ENCODE measurements at regions not wholly inside any gene's neighbourhood (a gene's known extent, or its start where the extent isn't known, plus 50 kb on each side); places are given as distances from the start of the nearest gene placed in this dataset.

DNA sequence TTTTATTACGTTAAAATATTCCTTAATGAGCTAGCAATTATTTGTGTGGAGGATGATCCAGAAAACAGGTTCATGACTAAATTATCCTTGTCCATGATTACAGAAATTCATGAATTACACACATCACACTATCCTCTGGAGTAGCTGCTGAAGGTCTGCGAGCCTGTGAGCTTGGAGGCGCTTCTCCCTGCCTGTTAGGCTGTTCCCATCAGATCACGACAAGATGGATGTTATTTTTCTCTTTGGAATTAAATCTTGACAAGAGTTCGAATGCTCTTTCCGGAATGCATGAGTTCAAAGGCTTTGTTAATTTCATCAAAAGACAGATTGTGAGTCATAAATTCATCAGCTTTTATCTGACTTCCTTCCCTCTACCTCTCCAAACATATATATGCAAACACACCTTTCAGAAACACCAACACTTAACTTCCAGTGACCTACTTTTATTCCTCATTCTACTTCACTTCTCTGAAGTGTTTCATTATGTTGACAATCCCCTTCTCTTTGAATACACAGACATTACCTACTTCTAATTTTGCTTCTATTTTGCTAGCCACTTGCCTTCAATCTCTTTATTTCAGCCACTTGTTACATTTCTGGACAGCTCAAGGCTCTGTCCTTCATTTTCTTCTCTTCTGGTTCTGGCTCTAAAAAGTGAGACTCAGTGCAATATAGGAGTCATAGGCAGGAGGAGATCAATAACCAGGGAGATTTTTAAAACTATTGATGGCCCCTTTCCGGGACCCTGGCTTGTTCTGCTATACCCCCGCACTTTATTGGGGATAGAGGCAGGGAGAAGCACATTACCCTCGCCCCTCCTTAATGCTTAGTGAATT, 274.6 kb downstream of the BTG1 start:
- Mint-ChIP-seq H3K27me3 (no peaks in the 10 kb centered on the region), H3K36me3 (peaks cover 0 to 17% (median 3%) of the 10 kb centered on the region in 3 donors), H3K4me3 (peak overlapping the region; percentile 0 to 75 (median 48)), H3K4me1 (peaks cover 50 to 65% (median 57%) of the 10 kb centered on the region in 3 donors), H3K27ac (peak overlapping the region; percentile 84 to 96 (median 94)), H3K9me3 (peaks cover 0 to 5% (median 0%) of the 10 kb centered on the region in 5 donors)
- no peaks in the 10 kb centered on the region for H3K27me3 ChIP-seq (ENCODE audit: insufficient read depth, low read length, poor library complexity, severe bottlenecking)
- H3K27ac ChIP-seq (ENCODE audit: low read depth, low read length), result no peak overlapping the region
- peaks cover 50% of the 10 kb centered on the region for H3K4me1 ChIP-seq (ENCODE audit: insufficient read depth, low read length)
- ChIA-PET POLR2A (interaction anchor here (0.8 kb wide), 1 partner anchor 273 kb away, joined by 8 read pairs; no protein-coding TSS in a partner anchor), CTCF (interaction anchor here (0.9 to 1.1 kb wide), 3 partner anchors 11 to 196 kb away, joined by 3 read pairs; no protein-coding TSS in a partner anchor)
- H3K9me3 ChIP-seq (ENCODE audit: low read length), result no peaks in the 10 kb centered on the region
- H3K4me3 ChIP-seq (ENCODE audit: low read length), result no peak overlapping the region
- peak in 2 of 5 donors; percentile 62 to 67 for DNase-seq
- H3K36me3 ChIP-seq (ENCODE audit: insufficient read depth, low read length), result no peaks in the 10 kb centered on the region

DNA sequence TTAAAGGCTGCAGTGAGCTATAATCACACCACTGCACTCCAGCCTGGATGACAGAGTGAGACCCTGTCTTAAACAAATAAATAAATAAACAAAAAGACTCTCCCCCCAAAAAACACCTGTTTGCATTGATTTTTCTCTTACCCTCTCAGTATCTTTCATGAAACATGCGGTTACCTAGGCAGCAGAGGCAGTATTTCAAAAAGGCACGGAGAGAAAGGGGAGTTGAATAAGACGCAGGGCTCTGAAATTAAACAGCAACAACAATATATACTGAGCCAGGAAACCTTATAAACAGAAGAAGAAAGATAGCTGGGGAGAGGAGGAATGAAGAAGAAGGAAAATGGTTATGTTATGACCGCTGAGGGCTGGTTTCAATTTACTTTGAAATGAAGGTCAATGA, 277.6 kb downstream of the BTG1 start:
- CTCF ChIA-PET, result no interaction called here
- no peaks in the 10 kb centered on the region for H3K9me3 ChIP-seq (ENCODE audit: low read length)
- no peaks in the 10 kb centered on the region for H3K27me3 ChIP-seq (ENCODE audit: insufficient read depth, low read length, poor library complexity, severe bottlenecking)
- H3K27me3 Mint-ChIP-seq, result peaks cover 0 to 1% of the 10 kb centered on the region in 2 donors
- H3K27ac Mint-ChIP-seq, result peak overlapping the region in 3 of 8 donors; percentile 1 to 75 (median 68)
- POLR2A ChIA-PET, result no interaction called here
- H3K4me1 Mint-ChIP-seq, result peaks cover 31 to 44% (median 38%) of the 10 kb centered on the region in 3 donors
- DNase-seq, result no peak
- H3K36me3 ChIP-seq (ENCODE audit: insufficient read depth, low read length), result no peaks in the 10 kb centered on the region
- no peak overlapping the region for H3K4me3 ChIP-seq (ENCODE audit: low read length)
- no peak overlapping the region for H3K4me3 Mint-ChIP-seq
- peaks cover 0 to 10% (median 1%) of the 10 kb centered on the region in 3 donors for H3K36me3 Mint-ChIP-seq
- H3K4me1 ChIP-seq (ENCODE audit: insufficient read depth, low read length), result peaks cover 40% of the 10 kb centered on the region
- no peak overlapping the region for H3K27ac ChIP-seq (ENCODE audit: low read depth, low read length)
- H3K9me3 Mint-ChIP-seq, result peaks cover 0 to 5% (median 0%) of the 10 kb centered on the region in 5 donors

DNA sequence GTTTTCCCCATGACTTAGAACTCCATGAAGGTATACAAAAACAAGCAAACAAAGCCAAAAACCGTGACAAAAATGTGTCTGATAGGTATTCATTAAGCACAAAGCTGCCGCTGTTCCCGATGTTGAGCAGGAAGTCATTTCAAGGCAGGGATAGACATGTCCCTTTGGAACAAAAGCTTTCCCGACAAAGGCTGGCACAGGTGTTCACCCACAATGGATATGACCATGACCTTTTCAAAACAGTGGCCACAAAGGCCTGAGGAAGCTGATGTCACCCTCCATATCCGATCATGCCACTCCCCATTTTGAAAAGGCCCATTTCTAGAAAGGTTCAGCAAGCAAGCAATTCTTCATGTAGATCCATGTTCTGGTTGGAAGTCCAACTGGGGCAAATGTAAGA, 279.1 kb downstream of the BTG1 start:
- Mint-ChIP-seq H3K4me1 (peaks cover 21 to 39% (median 31%) of the 10 kb centered on the region in 3 donors), H3K9me3 (peaks cover 0 to 3% (median 0%) of the 10 kb centered on the region in 5 donors), H3K27ac (peak overlapping the region in 2 of 8 donors; percentile 49 to 56), H3K36me3 (peaks cover 0 to 7% (median 0%) of the 10 kb centered on the region in 3 donors), H3K27me3 (peaks cover 0 to 1% of the 10 kb centered on the region in 2 donors), H3K4me3 (no peak overlapping the region)
- Histone ChIP-seq H3K9me3 (ENCODE audit: low read length) (no peaks in the 10 kb centered on the region), H3K4me1 (ENCODE audit: insufficient read depth, low read length) (peaks cover 39% of the 10 kb centered on the region), H3K36me3 (ENCODE audit: insufficient read depth, low read length) (no peaks in the 10 kb centered on the region), H3K4me3 (ENCODE audit: low read length) (no peak overlapping the region), H3K27me3 (ENCODE audit: insufficient read depth, low read length, poor library complexity, severe bottlenecking) (no peaks in the 10 kb centered on the region), H3K27ac (ENCODE audit: low read depth, low read length) (no peak overlapping the region)
- POLR2A ChIA-PET, result no interaction called here
- CTCF ChIA-PET, result interaction anchor here (1.3 to 2.9 kb wide), 3 partner anchors 10 to 55 kb away, joined by 3 to 10 read pairs (median 4); no protein-coding TSS in a partner anchor
- DNase-seq, result no peak

DNA sequence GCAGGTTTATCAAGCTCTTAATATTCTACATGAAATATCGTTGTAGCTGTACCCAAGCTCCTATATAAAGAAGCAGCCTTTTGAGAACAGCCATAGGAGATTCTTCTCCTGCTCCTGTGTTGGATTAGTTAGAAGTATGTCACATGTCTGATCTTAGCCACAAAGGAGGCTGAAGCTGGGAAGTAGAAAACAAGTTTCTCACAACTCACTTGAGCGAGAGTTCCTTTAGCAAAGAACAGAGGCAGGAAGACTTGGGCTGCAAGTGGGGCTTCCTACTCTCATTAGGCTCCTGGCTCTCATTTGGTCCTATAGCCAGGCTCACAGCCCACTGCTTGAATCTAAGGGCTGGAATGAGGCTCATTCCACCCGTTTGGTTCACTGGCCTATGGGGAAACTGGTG, 281.9 kb downstream of the BTG1 start:
- H3K4me1 ChIP-seq (ENCODE audit: insufficient read depth, low read length), result peaks cover 19% of the 10 kb centered on the region
- H3K4me1 Mint-ChIP-seq, result peaks cover 7 to 32% (median 18%) of the 10 kb centered on the region in 3 donors
- no peak overlapping the region for H3K27ac ChIP-seq (ENCODE audit: low read depth, low read length)
- H3K4me3 Mint-ChIP-seq, result no peak overlapping the region
- H3K27ac Mint-ChIP-seq, result no peak overlapping the region
- H3K9me3 Mint-ChIP-seq, result peaks cover 0 to 3% (median 0%) of the 10 kb centered on the region in 5 donors
- H3K36me3 Mint-ChIP-seq, result peaks cover 0 to 7% (median 2%) of the 10 kb centered on the region in 3 donors
- H3K27me3 Mint-ChIP-seq, result peaks cover 0 to 3% of the 10 kb centered on the region in 2 donors
- ChIA-PET CTCF (interaction anchor here (1.2 kb wide), 1 partner anchor 52 kb away, joined by 3 read pairs; no protein-coding TSS in a partner anchor), POLR2A (no interaction called here)
- no peaks in the 10 kb centered on the region for H3K9me3 ChIP-seq (ENCODE audit: low read length)
- DNase-seq, result no peak
- no peaks in the 10 kb centered on the region for H3K36me3 ChIP-seq (ENCODE audit: insufficient read depth, low read length)
- no peaks in the 10 kb centered on the region for H3K27me3 ChIP-seq (ENCODE audit: insufficient read depth, low read length, poor library complexity, severe bottlenecking)
- H3K4me3 ChIP-seq (ENCODE audit: low read length), result no peak overlapping the region

GRCh38 chr12:91861554-91861953, 284.1 kb downstream of the BTG1 start:
- H3K9me3 Mint-ChIP-seq, result peaks cover 0 to 3% (median 0%) of the 10 kb centered on the region in 5 donors
- peak overlapping the region in 2 of 8 donors; percentile 23 to 28 for H3K27ac Mint-ChIP-seq
- no peak overlapping the region for H3K4me3 Mint-ChIP-seq
- ChIA-PET CTCF (no interaction called here), POLR2A (no interaction called here)
- H3K27ac ChIP-seq (ENCODE audit: low read depth, low read length), result no peak overlapping the region
- DNase-seq, result no peak
- peaks cover 0 to 3% (median under 1%) of the 10 kb centered on the region in 3 donors for H3K36me3 Mint-ChIP-seq
- H3K4me3 ChIP-seq (ENCODE audit: low read length), result no peak overlapping the region
- no peaks in the 10 kb centered on the region for H3K9me3 ChIP-seq (ENCODE audit: low read length)
- no peaks in the 10 kb centered on the region for H3K27me3 ChIP-seq (ENCODE audit: insufficient read depth, low read length, poor library complexity, severe bottlenecking)
- H3K4me1 Mint-ChIP-seq, result peaks cover 7 to 24% (median 18%) of the 10 kb centered on the region in 3 donors
- peaks cover 0 to 3% of the 10 kb centered on the region in 2 donors for H3K27me3 Mint-ChIP-seq
- H3K4me1 ChIP-seq (ENCODE audit: insufficient read depth, low read length), result peaks cover 19% of the 10 kb centered on the region
- no peaks in the 10 kb centered on the region for H3K36me3 ChIP-seq (ENCODE audit: insufficient read depth, low read length)

DNA sequence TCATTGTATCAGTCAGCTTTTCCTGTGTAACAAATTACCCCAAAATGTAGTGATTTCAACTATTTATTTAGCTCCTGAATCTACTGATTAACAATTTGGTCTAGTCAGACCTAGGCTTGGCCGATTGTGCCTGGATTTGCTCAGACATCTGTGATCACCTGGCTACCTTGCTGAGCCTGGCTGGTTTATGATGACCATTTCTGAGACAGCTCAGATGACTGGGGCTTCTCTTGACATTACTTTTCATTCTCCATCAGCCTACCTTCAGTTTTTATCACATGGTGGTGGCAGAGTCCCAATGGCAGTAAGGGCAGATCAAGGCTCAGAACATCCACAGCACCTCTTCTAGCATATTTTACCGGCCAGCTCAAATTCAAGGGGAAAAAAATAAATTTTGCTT, 286.3 kb downstream of the BTG1 start:
- no peak overlapping the region for H3K4me3 Mint-ChIP-seq
- peaks cover 0 to 4% (median 0%) of the 10 kb centered on the region in 3 donors for H3K36me3 Mint-ChIP-seq
- no peak overlapping the region for H3K27ac ChIP-seq (ENCODE audit: low read depth, low read length)
- H3K27ac Mint-ChIP-seq, result no peak overlapping the region
- no peaks in the 10 kb centered on the region for H3K27me3 ChIP-seq (ENCODE audit: insufficient read depth, low read length, poor library complexity, severe bottlenecking)
- peaks cover 17% of the 10 kb centered on the region for H3K4me1 ChIP-seq (ENCODE audit: insufficient read depth, low read length)
- peaks cover 9 to 37% (median 18%) of the 10 kb centered on the region in 3 donors for H3K4me1 Mint-ChIP-seq
- CTCF ChIA-PET, result interaction anchor here (1.2 to 1.6 kb wide), 2 partner anchors 11 to 15 kb away, joined by 3 read pairs; no protein-coding TSS in a partner anchor
- POLR2A ChIA-PET, result no interaction called here
- H3K4me3 ChIP-seq (ENCODE audit: low read length), result no peak overlapping the region
- peaks cover 0 to 3% of the 10 kb centered on the region in 2 donors for H3K27me3 Mint-ChIP-seq
- no peaks in the 10 kb centered on the region for H3K36me3 ChIP-seq (ENCODE audit: insufficient read depth, low read length)
- H3K9me3 Mint-ChIP-seq, result no peaks in the 10 kb centered on the region
- H3K9me3 ChIP-seq (ENCODE audit: low read length), result no peaks in the 10 kb centered on the region
- no peak for DNase-seq

GRCh38 chr12:91857813-91858542, 287.7 kb downstream of the BTG1 start:
- H3K36me3 ChIP-seq (ENCODE audit: insufficient read depth, low read length), result no peaks in the 10 kb centered on the region
- CTCF ChIA-PET, result interaction anchor here (0.5 to 1.6 kb wide), 2 partner anchors 17 to 243 kb away, joined by 3 read pairs; no protein-coding TSS in a partner anchor
- DNase-seq, result no peak

More at GRCh38 chr12:91857813-91858542, 287.7 kb downstream of the BTG1 start:
- H3K9me3 Mint-ChIP-seq, result no peaks in the 10 kb centered on the region
- H3K4me3 Mint-ChIP-seq, result no peak overlapping the region
- H3K4me1 Mint-ChIP-seq, result peaks cover 9 to 33% (median 19%) of the 10 kb centered on the region in 3 donors
- peak overlapping the region in 2 of 8 donors; percentile 43 to 45 for H3K27ac Mint-ChIP-seq
- POLR2A ChIA-PET, result no interaction called here
- peaks cover 0 to 4% of the 10 kb centered on the region in 2 donors for H3K27me3 Mint-ChIP-seq
- Histone ChIP-seq H3K9me3 (ENCODE audit: low read length) (no peaks in the 10 kb centered on the region), H3K4me3 (ENCODE audit: low read length) (no peak overlapping the region), H3K27me3 (ENCODE audit: insufficient read depth, low read length, poor library complexity, severe bottlenecking) (no peaks in the 10 kb centered on the region), H3K27ac (ENCODE audit: low read depth, low read length) (no peak overlapping the region), H3K4me1 (ENCODE audit: insufficient read depth, low read length) (peaks cover 4% of the 10 kb centered on the region)
- peaks cover 0 to 4% (median 0%) of the 10 kb centered on the region in 3 donors for H3K36me3 Mint-ChIP-seq
